ENCODE measurements at regions not wholly inside any gene's neighbourhood (a gene's known extent, or its start where the extent isn't known, plus 50 kb on each side); places are given as distances from the start of the nearest gene placed in this dataset.

DNA sequence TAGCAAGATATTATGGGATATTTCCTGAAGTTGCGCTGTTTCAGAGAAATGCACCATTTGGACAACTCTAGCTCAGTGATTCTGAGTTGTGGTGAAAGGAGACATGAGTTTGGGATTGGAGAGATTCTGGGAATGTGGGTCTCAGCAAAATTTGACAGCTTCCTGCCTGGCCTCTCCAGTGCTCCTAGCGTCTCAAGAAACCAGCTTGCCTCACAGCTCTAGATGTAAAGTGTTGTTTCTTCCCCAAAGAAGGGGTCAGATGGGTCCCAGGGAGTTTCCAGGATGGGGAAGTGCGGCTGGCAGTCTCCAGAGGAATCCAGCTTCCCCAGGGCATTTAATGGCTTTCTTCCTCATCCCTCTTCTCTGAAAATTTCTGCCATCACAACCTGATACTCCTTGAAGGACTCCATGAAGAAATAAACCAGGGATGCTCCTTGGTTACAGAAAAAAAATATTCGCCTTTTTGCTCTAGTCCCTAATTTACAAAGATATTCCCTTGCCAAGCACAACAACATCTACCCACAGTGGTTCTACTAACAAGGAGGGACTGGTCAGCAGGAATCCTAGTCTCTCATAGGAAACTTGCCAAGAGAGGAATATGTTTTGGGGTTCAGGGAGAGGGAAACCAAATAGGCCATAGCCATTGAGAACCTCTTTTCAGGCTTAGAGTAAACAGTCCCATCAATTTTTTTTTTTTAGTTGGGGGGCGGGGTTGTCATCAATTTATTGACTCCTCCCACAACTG lies 185.4 kb upstream of the E2F8 start:
- no peak overlapping the region for H3K4me3 ChIP-seq (ENCODE audit: low read depth, low read length)
- FAIRE-seq (no peak), DNase-seq (ENCODE audit: low read depth) (no peak)
- no peaks in the 10 kb centered on the region for H3K36me3 ChIP-seq (ENCODE audit: control insufficient read depth, insufficient read depth, low read length)
- H3K27me3 ChIP-seq (ENCODE audit: control insufficient read depth, insufficient read depth, low read length): peaks cover 5% of the 10 kb centered on the region
- no peak for TF ChIP-seq CTCF (IDR thresholded peaks at IDR 0.05; ENCODE audit: insufficient read depth, low read length, severe bottlenecking)

DNA sequence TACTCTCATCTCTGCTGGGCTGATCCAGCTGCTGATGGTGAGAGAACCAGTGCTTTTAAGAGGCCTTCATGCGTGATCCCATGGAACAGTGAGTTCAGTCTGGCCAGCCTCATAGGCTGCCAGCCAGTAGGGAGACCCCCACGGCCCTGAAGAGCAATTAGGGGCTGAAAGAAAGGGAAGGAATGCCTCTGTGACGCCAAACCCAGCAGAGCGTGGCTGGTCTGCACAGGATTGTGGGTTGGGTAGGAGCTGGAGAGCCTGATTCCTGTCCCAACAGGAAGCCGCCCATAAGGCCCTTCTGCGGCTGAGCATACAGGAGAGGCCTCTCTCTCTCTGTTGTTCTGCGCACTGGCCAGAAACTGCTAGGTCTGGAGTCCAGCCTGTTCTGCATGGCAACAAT lies 181.5 kb upstream of the E2F8 start:
- no peak for FAIRE-seq
- no peak for TF ChIP-seq CTCF (IDR thresholded peaks at IDR 0.05; ENCODE audit: insufficient read depth, low read length, severe bottlenecking)

GRCh38 chr11:19420868-19421533 lies 180.3 kb upstream of the E2F8 start:
- Histone ChIP-seq H3K36me3 (ENCODE audit: control insufficient read depth, insufficient read depth, low read length) (no peaks in the 10 kb centered on the region), H3K27me3 (ENCODE audit: control insufficient read depth, insufficient read depth, low read length) (peaks cover 2% of the 10 kb centered on the region), H3K4me3 (ENCODE audit: low read depth, low read length) (no peak overlapping the region)
- DNase-seq (ENCODE audit: low read depth) (no peak), FAIRE-seq (no peak)
- no peak for TF ChIP-seq CTCF (IDR thresholded peaks at IDR 0.05; ENCODE audit: insufficient read depth, low read length, severe bottlenecking)

More for the DNA sequence above, 181.5 kb upstream of the E2F8 start:
- Histone ChIP-seq H3K27me3 (ENCODE audit: control insufficient read depth, insufficient read depth, low read length) (peaks cover 2% of the 10 kb centered on the region), H3K4me3 (ENCODE audit: low read depth, low read length) (no peak overlapping the region), H3K36me3 (ENCODE audit: control insufficient read depth, insufficient read depth, low read length) (no peaks in the 10 kb centered on the region)
- DNase-seq (ENCODE audit: low read depth): no peak

- FAIRE-seq: no peak
- H3K36me3 ChIP-seq (ENCODE audit: control insufficient read depth, insufficient read depth, low read length): no peaks in the 10 kb centered on the region
- no peak for TF ChIP-seq CTCF (IDR thresholded peaks at IDR 0.05; ENCODE audit: insufficient read depth, low read length, severe bottlenecking)
- H3K27me3 ChIP-seq (ENCODE audit: control insufficient read depth, insufficient read depth, low read length): no peaks in the 10 kb centered on the region
- no peak overlapping the region for H3K4me3 ChIP-seq (ENCODE audit: low read depth, low read length)
- peak; percentile 89 for DNase-seq (ENCODE audit: low read depth)
These were observed 179.1 kb upstream of the E2F8 start for GRCh38 chr11:19419808-19420207.

DNA sequence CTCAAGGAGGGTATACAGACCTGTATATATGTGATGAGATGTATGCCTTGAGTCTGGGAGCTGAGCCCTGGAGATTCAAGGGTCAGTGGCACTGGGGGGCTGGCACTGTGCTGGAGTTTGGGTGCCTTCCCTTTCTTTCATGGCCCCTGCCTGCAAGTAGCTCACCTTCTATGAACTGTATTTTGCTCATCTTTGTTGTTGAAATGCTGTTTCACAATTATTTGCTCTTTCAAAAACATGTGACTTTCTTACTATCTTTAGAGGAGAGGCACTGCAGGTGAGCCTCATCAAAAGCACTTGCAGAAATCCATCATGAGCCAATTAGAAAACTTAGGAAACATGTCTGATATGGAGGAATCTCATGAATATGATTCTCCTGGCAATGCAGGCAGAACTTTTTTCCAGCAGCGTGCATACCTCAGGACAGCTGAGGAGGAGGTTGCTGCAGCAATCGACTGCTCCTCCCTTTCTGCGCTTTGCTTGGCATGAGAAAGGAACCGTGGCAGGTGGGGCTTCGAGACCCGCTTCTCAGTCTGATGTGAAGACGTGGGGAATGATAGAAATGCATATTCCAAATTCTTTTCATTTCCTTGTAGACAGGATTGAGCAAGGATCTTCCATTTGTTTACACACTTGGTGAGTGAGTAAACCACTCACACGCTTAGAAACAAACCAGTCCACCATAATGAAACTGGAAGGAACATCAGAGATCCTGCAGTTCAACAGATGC lies 178.4 kb upstream of the E2F8 start:
- no peaks in the 10 kb centered on the region for H3K27me3 ChIP-seq (ENCODE audit: control insufficient read depth, insufficient read depth, low read length)
- no peaks in the 10 kb centered on the region for H3K36me3 ChIP-seq (ENCODE audit: control insufficient read depth, insufficient read depth, low read length)
- H3K4me3 ChIP-seq (ENCODE audit: low read depth, low read length): no peak overlapping the region
- TF ChIP-seq CTCF (IDR thresholded peaks at IDR 0.05; ENCODE audit: insufficient read depth, low read length, severe bottlenecking): no peak
- peak; percentile 75 for FAIRE-seq
- peak; percentile 74 for DNase-seq (ENCODE audit: low read depth)
